Panc1 (cell line): ENCODE measurements at regions not wholly inside any gene's neighbourhood (a gene's known extent, or its start where the extent isn't known, plus 50 kb on each side); places are given as distances from the start of the nearest gene placed in this dataset.

Experiments
- ATAC-seq: fragments of 200-7000 bp; cut with Tn5 transposase; 2 replicates; pipeline ENCODE4 v1.9.1; 2020; ENCODE audit warnings: mild to moderate bottlenecking, moderate library complexity
- BruUV-seq: library from RNA; stranded (reverse); fragments of 400-500 nt; replicated peaks from 2 replicates; lab custom pipeline; 2021; lab: Mats Ljungman, UMichigan
- CTCF ChIA-PET: fragments of 300-600 bp; sonication (Branson Sonifier 250); formaldehyde crosslinking; loops from one replicate; lab custom pipeline; 2022; ENCODE audit warnings: antibody characterized with exemption; lab: Charles Lee
- POLR2A ChIA-PET: fragments of 300-600 bp; sonication (Branson Sonifier 250); formaldehyde crosslinking; loops from one replicate; lab custom pipeline; 2022; ENCODE audit warnings: antibody characterized with exemption; lab: Charles Lee
- DNase-seq: peaks from one replicate; pipeline ENCODE4 v3.0.0-alpha.2; 2010; ENCODE audit warnings: low read depth, low spot score
- H3K27ac ChIP-seq: 2 replicates; pipeline ENCODE4 v1.5.1; 2011; ENCODE audit warnings: mild to moderate bottlenecking, low read length, inconsistent platforms
- H3K27me3 ChIP-seq: fragments of 200-500 bp; sonication (Bioruptor generic); 2 replicates; pipeline ENCODE4 v1.6.0; 2014; ENCODE audit warnings: low read length, inconsistent platforms; ENCODE audit not compliant: control insufficient read depth, insufficient read depth
- H3K36me3 ChIP-seq: fragments of 200-500 bp; sonication (Bioruptor generic); 2 replicates; pipeline ENCODE4 v1.5.1; 2014; ENCODE audit warnings: inconsistent platforms, mild to moderate bottlenecking, low read length, moderate library complexity; ENCODE audit not compliant: control insufficient read depth, insufficient read depth
- H3K4me1 ChIP-seq: 2 replicates; pipeline ENCODE4 v1.5.1; 2011; ENCODE audit warnings: inconsistent platforms, mild to moderate bottlenecking, low read length, moderate library complexity; ENCODE audit not compliant: control insufficient read depth, insufficient read depth
- H3K4me3 ChIP-seq, 2 experiments: 2 replicates each; pipeline ENCODE4 v1.5.1; 2011 to 2012; ENCODE audit warnings: low read depth in 2 of 2, low read length in 2 of 2, mild to moderate bottlenecking in 2 of 2, inconsistent platforms in 1 of 2, moderate library complexity in 1 of 2
- H3K9me3 ChIP-seq: fragments of 200-500 bp; sonication (Bioruptor generic); 2 replicates; pipeline ENCODE4 v1.5.1; 2014; ENCODE audit warnings: low read depth, mild to moderate bottlenecking, inconsistent platforms, low read length, moderate library complexity; ENCODE audit not compliant: control insufficient read depth, insufficient read depth
- POLR2AphosphoS5 ChIP-seq: IDR thresholded peaks from 2 replicates; pipeline ENCODE4 v1.6.1; 2012; ENCODE audit warnings: mild to moderate bottlenecking, low read depth, low read length, moderate library complexity
- SIN3A ChIP-seq: IDR thresholded peaks from 2 replicates; pipeline ENCODE4 v1.6.1; 2012; ENCODE audit warnings: low read depth, mild to moderate bottlenecking, low read length, moderate library complexity, borderline replicate concordance; ENCODE audit not compliant: insufficient read depth
- TCF7L2 ChIP-seq: IDR thresholded peaks from 2 replicates; pipeline ENCODE4 v1.6.1; 2011; ENCODE audit warnings: mild to moderate bottlenecking, low read depth, low read length, inconsistent platforms
- in situ Hi-C: cut with HindIII; loops from 2 replicates; pipeline ENCODE4 v1.10.0; 2016; ENCODE audit warnings: low sequenced_read_pairs, low pct_unique_long_range_greater_than_20kb
- intact Hi-C: fragments of 100-400 bp; cut with micrococcal nuclease; formaldehyde crosslinking; loops from one replicate; pipeline ENCODE4 v1.10.0; 2022; ENCODE audit not compliant: unreplicated experiment
- TF ChIP-seq, protein P1 (sequence below): fragments of 450-650 bp; IDR thresholded peaks from 2 replicates; pipeline ENCODE4 v1.5.1; 2017; ENCODE audit warnings: mild to moderate bottlenecking
- TF ChIP-seq, protein P2 (sequence below), 2 experiments: IDR thresholded peaks; 2 replicates each; pipeline ENCODE4 v1.6.1; 2011 to 2012; ENCODE audit warnings: low read depth in 2 of 2, control low read depth in 1 of 2, low read length in 1 of 2, mild to moderate bottlenecking in 1 of 2, moderate library complexity in 1 of 2; ENCODE audit not compliant: insufficient read depth in 1 of 2

GRCh38 chr7:120170834-120171233, 102.1 kb upstream of the KCND2 start:
- no peak overlapping the region for H3K4me3 ChIP-seq
- H3K27ac ChIP-seq, result no peak overlapping the region
- DNase-seq (no peak), ATAC-seq (no peak)
- no peaks in the 10 kb centered on the region for H3K4me1 ChIP-seq
- BruUV-seq, result no TSS peak
- in situ Hi-C loops, result no loop called here
- no peaks in the 10 kb centered on the region; the same call in 1 of the 2 replicates for H3K9me3 ChIP-seq
- TF ChIP-seq SIN3A (no peak), TCF7L2 (no peak), POLR2AphosphoS5 (no peak)
- TF ChIP-seq, protein P1, sequence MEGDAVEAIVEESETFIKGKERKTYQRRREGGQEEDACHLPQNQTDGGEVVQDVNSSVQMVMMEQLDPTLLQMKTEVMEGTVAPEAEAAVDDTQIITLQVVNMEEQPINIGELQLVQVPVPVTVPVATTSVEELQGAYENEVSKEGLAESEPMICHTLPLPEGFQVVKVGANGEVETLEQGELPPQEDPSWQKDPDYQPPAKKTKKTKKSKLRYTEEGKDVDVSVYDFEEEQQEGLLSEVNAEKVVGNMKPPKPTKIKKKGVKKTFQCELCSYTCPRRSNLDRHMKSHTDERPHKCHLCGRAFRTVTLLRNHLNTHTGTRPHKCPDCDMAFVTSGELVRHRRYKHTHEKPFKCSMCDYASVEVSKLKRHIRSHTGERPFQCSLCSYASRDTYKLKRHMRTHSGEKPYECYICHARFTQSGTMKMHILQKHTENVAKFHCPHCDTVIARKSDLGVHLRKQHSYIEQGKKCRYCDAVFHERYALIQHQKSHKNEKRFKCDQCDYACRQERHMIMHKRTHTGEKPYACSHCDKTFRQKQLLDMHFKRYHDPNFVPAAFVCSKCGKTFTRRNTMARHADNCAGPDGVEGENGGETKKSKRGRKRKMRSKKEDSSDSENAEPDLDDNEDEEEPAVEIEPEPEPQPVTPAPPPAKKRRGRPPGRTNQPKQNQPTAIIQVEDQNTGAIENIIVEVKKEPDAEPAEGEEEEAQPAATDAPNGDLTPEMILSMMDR, result no peak
- TF ChIP-seq, protein P2, sequence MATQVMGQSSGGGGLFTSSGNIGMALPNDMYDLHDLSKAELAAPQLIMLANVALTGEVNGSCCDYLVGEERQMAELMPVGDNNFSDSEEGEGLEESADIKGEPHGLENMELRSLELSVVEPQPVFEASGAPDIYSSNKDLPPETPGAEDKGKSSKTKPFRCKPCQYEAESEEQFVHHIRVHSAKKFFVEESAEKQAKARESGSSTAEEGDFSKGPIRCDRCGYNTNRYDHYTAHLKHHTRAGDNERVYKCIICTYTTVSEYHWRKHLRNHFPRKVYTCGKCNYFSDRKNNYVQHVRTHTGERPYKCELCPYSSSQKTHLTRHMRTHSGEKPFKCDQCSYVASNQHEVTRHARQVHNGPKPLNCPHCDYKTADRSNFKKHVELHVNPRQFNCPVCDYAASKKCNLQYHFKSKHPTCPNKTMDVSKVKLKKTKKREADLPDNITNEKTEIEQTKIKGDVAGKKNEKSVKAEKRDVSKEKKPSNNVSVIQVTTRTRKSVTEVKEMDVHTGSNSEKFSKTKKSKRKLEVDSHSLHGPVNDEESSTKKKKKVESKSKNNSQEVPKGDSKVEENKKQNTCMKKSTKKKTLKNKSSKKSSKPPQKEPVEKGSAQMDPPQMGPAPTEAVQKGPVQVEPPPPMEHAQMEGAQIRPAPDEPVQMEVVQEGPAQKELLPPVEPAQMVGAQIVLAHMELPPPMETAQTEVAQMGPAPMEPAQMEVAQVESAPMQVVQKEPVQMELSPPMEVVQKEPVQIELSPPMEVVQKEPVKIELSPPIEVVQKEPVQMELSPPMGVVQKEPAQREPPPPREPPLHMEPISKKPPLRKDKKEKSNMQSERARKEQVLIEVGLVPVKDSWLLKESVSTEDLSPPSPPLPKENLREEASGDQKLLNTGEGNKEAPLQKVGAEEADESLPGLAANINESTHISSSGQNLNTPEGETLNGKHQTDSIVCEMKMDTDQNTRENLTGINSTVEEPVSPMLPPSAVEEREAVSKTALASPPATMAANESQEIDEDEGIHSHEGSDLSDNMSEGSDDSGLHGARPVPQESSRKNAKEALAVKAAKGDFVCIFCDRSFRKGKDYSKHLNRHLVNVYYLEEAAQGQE (IDR thresholded peaks at IDR 0.05; ENCODE audit: insufficient read depth in 1 of 2, low read depth in 2 of 2, low read length in 1 of 2), result no peak
- H3K36me3 ChIP-seq, result no peaks in the 10 kb centered on the region
- ChIA-PET CTCF (no interaction called here), POLR2A (no interaction called here)
- intact Hi-C loops, result no loop called here
- H3K27me3 ChIP-seq, result no peaks in the 10 kb centered on the region

DNA sequence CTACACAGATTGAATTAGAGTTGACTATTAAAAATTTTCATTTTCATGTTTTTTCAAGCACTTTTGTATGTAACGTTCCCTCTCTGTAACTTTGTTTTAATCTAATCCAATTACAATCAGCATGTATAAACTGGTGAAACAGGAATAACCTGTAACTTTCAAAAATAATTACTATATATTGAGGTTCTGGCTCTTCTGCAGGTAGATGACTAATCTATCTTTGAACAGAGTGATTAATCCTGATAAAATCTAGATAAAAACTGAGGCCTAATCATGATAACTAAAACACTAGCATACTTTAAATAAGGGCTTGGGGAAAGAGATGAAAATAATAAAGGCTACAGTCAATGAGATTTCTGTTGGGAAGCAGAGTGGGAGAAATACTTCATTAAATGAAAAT, 101.6 kb upstream of the KCND2 start:
- ChIA-PET POLR2A (no interaction called here), CTCF (no interaction called here)
- Histone ChIP-seq H3K27ac (no peak overlapping the region), H3K27me3 (no peaks in the 10 kb centered on the region), H3K9me3 (no peaks in the 10 kb centered on the region; the same call in 1 of the 2 replicates), H3K4me1 (no peaks in the 10 kb centered on the region), H3K4me3 (no peak overlapping the region), H3K36me3 (no peaks in the 10 kb centered on the region)
- TF ChIP-seq POLR2AphosphoS5, result no peak
- TF ChIP-seq TCF7L2, result no peak
- TF ChIP-seq SIN3A, result no peak
- TF ChIP-seq, protein P2 (IDR thresholded peaks at IDR 0.05; ENCODE audit: insufficient read depth in 1 of 2, low read depth in 2 of 2, low read length in 1 of 2), result no peak
- TF ChIP-seq, protein P1, result no peak
- ATAC-seq, result no peak
- no TSS peak for BruUV-seq
- no peak for DNase-seq
- in situ Hi-C loops, result no loop called here
- intact Hi-C loops, result no loop called here
